ENCODE measurements at regions not wholly inside any gene's neighbourhood (a gene's known extent, or its start where the extent isn't known, plus 50 kb on each side); places are given as distances from the start of the nearest gene placed in this dataset.
A peak's percentile ranks its signal among the peaks of the same experiment; 100 is the strongest.
"Not testable (repeated sequence)": the region's sequence is repeated elsewhere in the genome, so short reads cannot be mapped to it uniquely, and the experiment has no call there.

GRCh38 chr2:91476244-91476935, 2784.9 kb downstream of the RPIA start:
- H3K9me3 ChIP-seq, H3K27ac ChIP-seq, DNase-seq, H3K36me3 ChIP-seq, H3K4me3 ChIP-seq: not testable (repeated sequence)
- Histone ChIP-seq H3K4me1 (peaks cover 0 to 23% (median 18%) of the 10 kb centered on the region in 4 donors), H3K27me3 (peaks cover 6 to 27% of the 10 kb centered on the region in 2 donors)

- not testable (repeated sequence) for H3K27ac ChIP-seq, H3K36me3 ChIP-seq, H3K4me3 ChIP-seq, H3K9me3 ChIP-seq
- DNase-seq, result peak in 1 of 3 donors; percentile 50
- Histone ChIP-seq H3K4me1 (peaks cover 0 to 23% (median 18%) of the 10 kb centered on the region in 4 donors), H3K27me3 (peaks cover 6 to 27% of the 10 kb centered on the region in 2 donors)
Observed at GRCh38 chr2:91476936-91477246, 2785.4 kb downstream of the RPIA start.

- not testable (repeated sequence) for H3K27ac ChIP-seq, DNase-seq, H3K9me3 ChIP-seq, H3K36me3 ChIP-seq
- Histone ChIP-seq H3K4me1 (peaks cover 0 to 23% (median 18%) of the 10 kb centered on the region in 4 donors), H3K27me3 (peaks cover 6 to 27% of the 10 kb centered on the region in 2 donors), H3K4me3 (peak overlapping the region in 3 of 4 donors; percentile 19 to 60 (median 45))
Observed at GRCh38 chr2:91477291-91477690, 2785.8 kb downstream of the RPIA start.

DNA sequence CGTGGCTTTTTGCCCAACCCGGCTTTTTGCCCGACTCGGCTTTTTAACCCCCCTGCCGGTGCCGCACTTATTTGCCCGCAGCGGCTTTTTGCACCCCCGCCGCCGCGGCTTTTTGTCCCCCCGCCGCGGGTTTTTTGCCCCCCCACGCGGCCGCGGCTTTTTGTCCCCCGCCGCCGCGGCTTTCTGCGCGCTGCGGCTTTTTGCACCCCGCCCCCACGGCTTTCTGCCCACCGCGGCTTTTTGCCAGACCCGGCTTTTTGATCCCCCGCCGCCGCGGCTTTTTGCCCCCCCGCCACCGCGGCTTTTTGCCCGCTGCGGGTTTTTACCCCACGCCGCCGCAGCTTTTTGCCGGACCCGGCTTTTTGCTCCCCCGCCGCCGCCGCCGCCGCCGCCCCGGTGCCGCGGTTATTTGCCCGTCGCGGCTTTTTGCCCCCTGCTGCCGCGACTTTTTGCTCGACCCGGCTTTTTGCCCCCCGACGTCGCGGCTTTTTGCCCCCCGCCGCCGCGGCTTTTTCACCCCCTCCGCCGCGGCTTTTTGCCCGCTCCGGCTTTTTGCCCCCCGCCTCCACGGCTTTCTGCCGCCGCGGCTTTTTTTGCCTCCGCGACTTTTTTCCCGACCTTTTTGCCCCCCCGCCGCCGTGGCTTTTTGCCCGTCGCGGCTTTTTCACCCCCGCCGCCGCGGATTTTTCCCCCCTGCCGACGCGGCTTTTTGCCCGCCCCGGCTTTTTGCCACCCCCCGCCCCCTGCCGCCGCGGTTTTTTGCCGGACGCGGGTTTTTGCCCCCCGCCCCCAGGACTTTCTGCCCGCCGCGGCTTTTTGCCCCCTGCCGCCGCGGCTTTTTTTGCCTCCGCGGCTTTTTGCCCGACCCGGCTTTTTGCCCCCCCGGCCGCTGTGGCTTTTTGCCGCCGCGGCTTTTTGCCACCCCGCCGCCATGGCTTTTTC, 2786.5 kb downstream of the RPIA start:
- peak; percentile 16 to 77 (median 49) for DNase-seq
- peaks cover 0 to 5% (median 0%) of the 10 kb centered on the region in 4 donors for H3K9me3 ChIP-seq
- no peak overlapping the region for H3K27ac ChIP-seq
- H3K27me3 ChIP-seq, result peaks cover 6 to 27% of the 10 kb centered on the region in 2 donors
- TF ChIP-seq CTCF (IDR thresholded peaks at IDR 0.05), result no peak
- no peak for TF ChIP-seq POLR2A (IDR thresholded peaks at IDR 0.05)
- H3K4me3 ChIP-seq, result peak overlapping the region; percentile 19 to 60 (median 37)
- H3K4me1 ChIP-seq, result peaks cover 0 to 23% (median 18%) of the 10 kb centered on the region in 4 donors
- no peaks in the 10 kb centered on the region for H3K36me3 ChIP-seq

GRCh38 chr2:91478851-91479718, 2787.6 kb downstream of the RPIA start:
- Histone ChIP-seq H3K4me1 (peaks cover 0 to 23% (median 18%) of the 10 kb centered on the region in 4 donors), H3K27me3 (peaks cover 6 to 27% of the 10 kb centered on the region in 2 donors), H3K4me3 (peak overlapping the region in 3 of 4 donors; percentile 29 to 60 (median 45))
- peak in 2 of 3 donors; percentile 14 to 57 for DNase-seq
- not testable (repeated sequence) for H3K36me3 ChIP-seq, H3K27ac ChIP-seq, H3K9me3 ChIP-seq

DNA sequence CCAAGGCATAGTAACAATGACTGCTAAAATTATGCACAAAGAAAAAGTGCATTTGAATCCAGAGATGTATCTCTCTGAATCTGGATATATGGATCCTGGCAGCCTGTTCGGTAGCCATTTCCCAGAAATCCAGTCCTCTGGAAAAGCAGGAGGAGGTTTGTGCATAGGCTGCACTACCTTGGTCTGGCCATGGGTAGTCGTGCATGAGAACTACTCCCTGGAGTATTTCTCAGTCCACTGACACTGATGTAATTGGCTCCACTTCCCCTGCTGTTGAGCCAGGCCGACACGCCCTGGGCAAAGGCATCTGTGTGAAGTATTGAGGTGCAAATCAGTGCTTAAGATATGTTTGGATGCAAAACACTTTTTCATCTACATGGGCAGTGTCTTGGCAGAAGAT, 2793.8 kb downstream of the RPIA start:
- H3K4me1 ChIP-seq, H3K36me3 ChIP-seq, H3K9me3 ChIP-seq, DNase-seq, H3K27me3 ChIP-seq, H3K27ac ChIP-seq, H3K4me3 ChIP-seq: not testable (repeated sequence)

- not testable (repeated sequence) for H3K4me1 ChIP-seq, H3K27ac ChIP-seq, H3K9me3 ChIP-seq, H3K27me3 ChIP-seq, H3K36me3 ChIP-seq, H3K4me3 ChIP-seq
- peak in 1 of 3 donors; percentile 25 for DNase-seq
Observed at GRCh38 chr2:91497129-91498064, 2805.9 kb downstream of the RPIA start.

DNA sequence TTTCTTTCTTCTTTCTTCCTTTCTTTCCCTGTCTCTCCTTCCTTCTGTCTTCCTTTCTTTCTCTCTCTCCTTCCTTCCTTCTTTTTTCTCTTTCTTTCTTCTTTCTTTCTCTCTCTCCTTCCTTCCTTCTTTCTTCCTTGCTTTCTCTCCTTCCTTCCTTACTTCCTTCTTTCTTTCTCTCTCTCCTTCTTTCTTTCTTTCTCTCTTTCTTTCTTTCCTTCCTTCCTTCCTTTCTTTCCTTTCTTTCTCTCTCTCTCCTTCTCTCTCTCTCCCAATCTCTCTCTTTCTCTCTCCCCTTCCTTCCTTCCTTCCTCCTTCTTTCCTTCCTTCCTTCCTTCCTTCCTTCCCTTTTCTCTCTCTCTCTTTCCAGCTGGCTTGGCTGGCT, 2806.6 kb downstream of the RPIA start:
- H3K4me3 ChIP-seq, H3K9me3 ChIP-seq, DNase-seq, H3K27me3 ChIP-seq, H3K27ac ChIP-seq, H3K4me1 ChIP-seq, H3K36me3 ChIP-seq: not testable (repeated sequence)

- not testable (repeated sequence) for H3K36me3 ChIP-seq, H3K27me3 ChIP-seq, H3K4me3 ChIP-seq, H3K4me1 ChIP-seq, H3K27ac ChIP-seq, H3K9me3 ChIP-seq
- DNase-seq, result peak in 2 of 3 donors; percentile 45 to 56
Observed at GRCh38 chr2:91498513-91499250, 2807.2 kb downstream of the RPIA start.

DNA sequence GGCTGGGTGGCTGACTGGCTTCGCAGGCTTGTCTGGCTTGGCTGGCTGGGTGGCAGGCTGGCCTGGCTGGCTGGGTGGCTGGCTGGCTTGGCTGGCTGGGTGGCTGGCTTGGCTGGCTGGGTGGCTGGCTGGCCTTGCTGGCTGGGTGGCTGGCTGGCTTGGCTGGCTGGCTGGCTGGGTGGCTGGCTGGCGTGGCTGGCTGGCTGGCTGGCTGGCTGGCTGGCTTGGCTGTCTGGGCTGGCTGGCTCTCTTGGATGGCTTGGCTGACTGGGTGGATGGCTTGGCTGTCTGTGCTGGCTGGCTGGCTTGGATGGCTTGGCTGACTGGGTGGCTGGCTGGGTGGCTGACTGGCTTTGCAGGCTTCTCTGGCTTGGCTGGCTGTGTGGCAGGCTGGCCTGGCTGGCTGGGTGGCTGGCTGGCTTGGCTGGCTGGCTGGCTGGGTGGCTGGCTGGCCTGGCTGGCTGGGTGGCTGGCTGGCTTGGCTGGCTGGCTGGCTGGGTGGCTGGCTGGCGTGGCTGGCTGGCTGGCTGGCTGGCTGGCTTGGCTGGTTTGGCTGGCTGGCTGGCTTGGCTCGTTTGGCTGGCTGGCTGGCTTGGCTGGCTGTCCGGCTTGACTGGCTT, 2808.1 kb downstream of the RPIA start:
- H3K27me3 ChIP-seq, H3K9me3 ChIP-seq, H3K36me3 ChIP-seq, H3K27ac ChIP-seq, H3K4me1 ChIP-seq, H3K4me3 ChIP-seq: not testable (repeated sequence)
- peak in 2 of 3 donors; percentile 45 for DNase-seq

DNA sequence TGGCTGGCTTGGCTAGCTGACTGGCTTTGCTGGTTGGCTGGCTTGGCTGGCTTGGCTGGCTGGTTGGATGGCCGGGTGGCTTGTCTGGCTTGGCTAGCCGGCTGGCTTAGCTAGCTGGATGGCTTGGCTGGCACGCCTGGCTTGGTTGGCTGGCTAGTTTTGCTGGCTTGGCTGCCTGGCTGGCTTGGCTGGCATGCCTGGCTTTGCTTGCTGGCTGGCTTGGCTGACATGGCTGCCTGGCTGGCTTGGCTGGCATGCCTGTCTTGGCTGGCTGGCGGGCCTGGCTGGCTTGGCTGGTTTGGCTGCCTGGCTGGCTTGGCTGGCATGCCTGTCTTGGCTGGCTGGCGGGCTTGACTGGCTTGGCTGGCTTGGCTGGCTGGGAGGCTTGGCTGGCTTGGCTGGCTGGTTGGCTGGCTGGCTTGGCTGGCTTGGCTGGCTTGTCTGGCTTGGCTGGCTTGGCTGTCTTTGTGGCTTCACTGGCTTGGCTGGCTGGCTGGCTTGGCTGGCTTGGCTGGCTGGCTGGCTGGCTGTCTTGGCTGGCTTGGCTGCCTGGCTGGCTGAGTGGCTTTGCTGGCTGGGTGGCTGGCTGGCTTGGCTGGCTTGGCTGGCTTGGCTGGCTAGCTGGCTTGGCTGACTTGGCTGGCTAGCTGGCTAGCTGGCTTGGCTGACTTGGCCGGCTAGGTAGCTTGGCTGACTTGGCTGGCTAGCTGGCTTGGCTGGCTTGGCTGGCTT, 2808.9 kb downstream of the RPIA start:
- not testable (repeated sequence) for H3K4me1 ChIP-seq, H3K9me3 ChIP-seq, H3K4me3 ChIP-seq, H3K36me3 ChIP-seq, H3K27ac ChIP-seq, H3K27me3 ChIP-seq
- DNase-seq, result peak in 2 of 3 donors; percentile 35 to 45

Data from Peyer's patch (tissue), 4 donors.